Body of pancreas (tissue), 4 donors: ENCODE measurements at regions not wholly inside any gene's neighbourhood (a gene's known extent, or its start where the extent isn't known, plus 50 kb on each side); places are given as distances from the start of the nearest gene placed in this dataset.

Experiments
- ATAC-seq: fragments of 150-250 bp; one replicate; pipeline ENCODE4 v1.9.1; 2016
- DNase-seq, 4 donors: peaks; one replicate each; pipeline ENCODE4 v3.0.0-alpha.2; 2019
- H3K27ac ChIP-seq, 4 donors: fragments of 200-600 bp; sonication (generic); 1 replicate in 3 of 4; 2 replicates in 1 of 4; pipeline versions ENCODE4 v1.5.1 to v1.6.1; 2016 to 2019; ENCODE audit warnings: mild to moderate bottlenecking in 1 of 4, mixed read lengths in 1 of 4, moderate library complexity in 1 of 4
- H3K27me3 ChIP-seq, 2 donors: fragments of 200-600 bp; sonication (generic); one replicate each; pipeline ENCODE4 v1.6.0; 2016; ENCODE audit warnings: mild to moderate bottlenecking in 1 of 2
- H3K36me3 ChIP-seq, 2 donors: fragments of 200-600 bp; sonication (generic); replicated peaks in 1 of 2; 2 replicates each; pipeline ENCODE4 v1.5.1; 2016; ENCODE audit warnings: low read depth in 2 of 2; ENCODE audit not compliant: insufficient read depth in 1 of 2
- H3K4me1 ChIP-seq: fragments of 200-600 bp; sonication (generic); one replicate; pipeline ENCODE4 v1.6.0; 2016
- H3K4me3 ChIP-seq, 2 donors: fragments of 200-600 bp; sonication (generic); 1 replicate in 1 of 2; 2 replicates in 1 of 2; pipeline ENCODE4 v1.5.1; 2016 to 2019
- H3K9me3 ChIP-seq, 3 donors: fragments of 200-600 bp; sonication (generic); 1 replicate in 2 of 3; 2 replicates in 1 of 3; pipeline ENCODE4 v1.5.1; 2016
- POLR2A ChIP-seq, 3 donors: fragments of 450-650 bp; IDR thresholded peaks; one replicate each; pipeline ENCODE4 v1.6.1; 2016; ENCODE audit warnings: antibody characterized with exemption in 3 of 3, mild to moderate bottlenecking in 2 of 3
- WGBS, 2 donors: methylation state at CpG; one replicate each; pipeline ENCODE4 v1.1.5; 2017; 5-methylcytosine and 5-hydroxymethylcytosine counted together
- intact Hi-C: fragments of 100-400 bp; cut with DNase I; formaldehyde crosslinking; loops from one replicate; pipeline ENCODE4 v1.15.1; 2023
- TF ChIP-seq, protein P1 (sequence below), 7 experiments: fragments of 450-650 bp in 4 of 7; fragments of 200-600 bp in 3 of 7; sonication (generic) in 3 of 7; IDR thresholded peaks; one replicate each; pipeline ENCODE4 v1.5.1; 2016 to 2019; ENCODE audit warnings: antibody characterized with exemption in 7 of 7

- Histone ChIP-seq H3K4me3 (no peak overlapping the region), H3K27ac (no peak overlapping the region), H3K9me3 (no peaks in the 10 kb centered on the region), H3K4me1 (no peaks in the 10 kb centered on the region), H3K27me3 (no peaks in the 10 kb centered on the region), H3K36me3 (no peaks in the 10 kb centered on the region)
- no peak for DNase-seq
- TF ChIP-seq POLR2A (IDR thresholded peaks at IDR 0.05): no peak
- TF ChIP-seq, protein P1, sequence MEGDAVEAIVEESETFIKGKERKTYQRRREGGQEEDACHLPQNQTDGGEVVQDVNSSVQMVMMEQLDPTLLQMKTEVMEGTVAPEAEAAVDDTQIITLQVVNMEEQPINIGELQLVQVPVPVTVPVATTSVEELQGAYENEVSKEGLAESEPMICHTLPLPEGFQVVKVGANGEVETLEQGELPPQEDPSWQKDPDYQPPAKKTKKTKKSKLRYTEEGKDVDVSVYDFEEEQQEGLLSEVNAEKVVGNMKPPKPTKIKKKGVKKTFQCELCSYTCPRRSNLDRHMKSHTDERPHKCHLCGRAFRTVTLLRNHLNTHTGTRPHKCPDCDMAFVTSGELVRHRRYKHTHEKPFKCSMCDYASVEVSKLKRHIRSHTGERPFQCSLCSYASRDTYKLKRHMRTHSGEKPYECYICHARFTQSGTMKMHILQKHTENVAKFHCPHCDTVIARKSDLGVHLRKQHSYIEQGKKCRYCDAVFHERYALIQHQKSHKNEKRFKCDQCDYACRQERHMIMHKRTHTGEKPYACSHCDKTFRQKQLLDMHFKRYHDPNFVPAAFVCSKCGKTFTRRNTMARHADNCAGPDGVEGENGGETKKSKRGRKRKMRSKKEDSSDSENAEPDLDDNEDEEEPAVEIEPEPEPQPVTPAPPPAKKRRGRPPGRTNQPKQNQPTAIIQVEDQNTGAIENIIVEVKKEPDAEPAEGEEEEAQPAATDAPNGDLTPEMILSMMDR (IDR thresholded peaks at IDR 0.05): no peak
- WGBS, 2 donors: 48 to 60% methylated on average over 1 of the region's 1 CpG
- ATAC-seq: no peak
- intact Hi-C loops: no loop called here
These were observed 51.2 kb upstream of the BMPER start for GRCh38 chr7:33854178-33854577.

GRCh38 chr7:33854801-33855350 is 50.5 kb upstream of the BMPER start:
- no peak overlapping the region for H3K4me3 ChIP-seq
- ATAC-seq (no peak), DNase-seq (no peak)
- 54 to 75% methylated on average over 4 of the region's 4 CpGs for WGBS, 2 donors
- H3K27me3 ChIP-seq: no peaks in the 10 kb centered on the region
- intact Hi-C loops: no loop called here
- no peaks in the 10 kb centered on the region for H3K9me3 ChIP-seq
- H3K4me1 ChIP-seq: no peaks in the 10 kb centered on the region
- H3K27ac ChIP-seq: no peak overlapping the region
- no peaks in the 10 kb centered on the region for H3K36me3 ChIP-seq
- TF ChIP-seq POLR2A (IDR thresholded peaks at IDR 0.05): no peak
- TF ChIP-seq, protein P1 (IDR thresholded peaks at IDR 0.05): no peak
